Mesenchymal stem cell (in vitro differentiated cells and primary cell): ENCODE measurements at regions not wholly inside any gene's neighbourhood (a gene's known extent, or its start where the extent isn't known, plus 50 kb on each side); places are given as distances from the start of the nearest gene placed in this dataset.

Source experiments
- DNase-seq: peaks from one replicate; pipeline ENCODE4 v3.0.0-alpha.2; 2013
- H2AFZ ChIP-seq: one replicate; pipeline ENCODE4 v1.6.1; 2013; ENCODE audit warnings: low read depth, mild to moderate bottlenecking, control low read depth, inconsistent platforms, low read length, moderate library complexity
- H2AK5ac ChIP-seq: 2 replicates; pipeline ENCODE4 v1.6.1; 2013; ENCODE audit warnings: low read length, moderate library complexity, mild to moderate bottlenecking, inconsistent platforms; ENCODE audit not compliant: severe bottlenecking
- H2BK120ac ChIP-seq: one replicate; pipeline ENCODE4 v1.6.1; 2013; ENCODE audit warnings: low read depth, mild to moderate bottlenecking, inconsistent platforms, low read length, moderate library complexity
- H2BK12ac ChIP-seq, 2 experiments: one replicate each; pipeline ENCODE4 v1.6.1; 2013; ENCODE audit warnings: inconsistent platforms in 2 of 2, low read length in 2 of 2, mild to moderate bottlenecking in 2 of 2, moderate library complexity in 2 of 2, control low read depth in 1 of 2
- H2BK15ac ChIP-seq: one replicate; pipeline ENCODE4 v1.6.1; 2013; ENCODE audit warnings: mild to moderate bottlenecking, low read depth, inconsistent platforms; ENCODE audit not compliant: poor library complexity, severe bottlenecking
- H2BK5ac ChIP-seq: 2 replicates; pipeline ENCODE4 v1.6.1; 2013; ENCODE audit warnings: low read depth, mild to moderate bottlenecking, low read length, control low read depth, inconsistent platforms; ENCODE audit not compliant: poor library complexity, severe bottlenecking
- H3K14ac ChIP-seq, 2 experiments: one replicate each; pipeline ENCODE4 v1.6.1; 2013; ENCODE audit warnings: inconsistent platforms in 2 of 2, low read length in 2 of 2, control low read depth in 1 of 2, mild to moderate bottlenecking in 1 of 2, moderate library complexity in 1 of 2
- H3K18ac ChIP-seq, 2 experiments: one replicate each; pipeline ENCODE4 v1.6.1; 2013; ENCODE audit warnings: inconsistent platforms in 2 of 2, low read length in 2 of 2, control low read depth in 1 of 2, low read depth in 1 of 2, mild to moderate bottlenecking in 1 of 2
- H3K23ac ChIP-seq, 2 experiments: one replicate each; pipeline ENCODE4 v1.6.1; 2013; ENCODE audit warnings: inconsistent platforms in 2 of 2, low read length in 2 of 2, mild to moderate bottlenecking in 2 of 2, moderate library complexity in 2 of 2, control low read depth in 1 of 2
- H3K27ac ChIP-seq: 2 replicates; pipeline ENCODE4 v1.5.1; 2013; ENCODE audit warnings: mild to moderate bottlenecking, moderate library complexity, low read length, control low read depth, inconsistent platforms; ENCODE audit not compliant: poor library complexity, severe bottlenecking
- H3K27me3 ChIP-seq, 2 experiments: 2 replicates each; pipeline versions ENCODE4 v1.6.1 to v1.7.0; 2013; ENCODE audit warnings: low read length in 2 of 2, mild to moderate bottlenecking in 2 of 2, moderate library complexity in 2 of 2, control low read depth in 1 of 2, inconsistent platforms in 1 of 2; ENCODE audit not compliant: control insufficient read depth in 1 of 2, insufficient read depth in 1 of 2
- H3K36me3 ChIP-seq, 2 experiments: 2 replicates each; pipeline versions ENCODE4 v1.6.1 to v1.7.0; 2013; ENCODE audit warnings: low read length in 2 of 2, control low read depth in 1 of 2, inconsistent platforms in 1 of 2, low read depth in 1 of 2, mild to moderate bottlenecking in 1 of 2; ENCODE audit not compliant: insufficient read depth in 2 of 2, control insufficient read depth in 1 of 2
- H3K4ac ChIP-seq, 2 experiments: one replicate each; pipeline ENCODE4 v1.6.1; 2013; ENCODE audit warnings: inconsistent platforms in 2 of 2, low read length in 2 of 2, mild to moderate bottlenecking in 2 of 2, moderate library complexity in 2 of 2, control low read depth in 1 of 2, low read depth in 1 of 2
- H3K4me1 ChIP-seq: 2 replicates; pipeline ENCODE4 v1.6.1; 2013; ENCODE audit warnings: low read depth, low read length, control low read depth; ENCODE audit not compliant: control insufficient read depth, insufficient read depth
- H3K4me2 ChIP-seq: 2 replicates; pipeline ENCODE4 v1.6.1; 2013; ENCODE audit warnings: low read length, mild to moderate bottlenecking, inconsistent platforms; ENCODE audit not compliant: poor library complexity, severe bottlenecking
- H3K4me3 ChIP-seq, 2 experiments: 2 replicates each; pipeline versions ENCODE4 v1.5.1 to v1.7.0; 2013; ENCODE audit warnings: low read length in 2 of 2, mild to moderate bottlenecking in 2 of 2, control low read depth in 1 of 2, low read depth in 1 of 2; ENCODE audit not compliant: insufficient read depth in 1 of 2
- H3K79me1 ChIP-seq: replicated peaks from 2 replicates; pipeline ENCODE4 v1.6.1; 2013; ENCODE audit warnings: mild to moderate bottlenecking, control low read depth, low read length, inconsistent platforms; ENCODE audit not compliant: poor library complexity, severe bottlenecking
- H3K9ac ChIP-seq: 2 replicates; pipeline ENCODE4 v1.7.0; 2013; ENCODE audit warnings: mild to moderate bottlenecking, low read length, moderate library complexity
- H3K9me3 ChIP-seq: 2 replicates; pipeline ENCODE4 v1.7.0; 2013; ENCODE audit warnings: mild to moderate bottlenecking, low read length; ENCODE audit not compliant: control insufficient read depth
- H4K8ac ChIP-seq: one replicate; pipeline ENCODE4 v1.6.1; 2013; ENCODE audit warnings: inconsistent platforms, mild to moderate bottlenecking, low read length, moderate library complexity
- H4K91ac ChIP-seq: one replicate; pipeline ENCODE4 v1.6.1; 2013; ENCODE audit warnings: mild to moderate bottlenecking, low read length, inconsistent platforms
- WGBS: methylation state at CpG from one replicate; pipeline ENCODE4 v1.1.7; 2013; ENCODE audit warnings: mixed read lengths; 5-methylcytosine and 5-hydroxymethylcytosine counted together

GRCh38 chr10:36441557-36441956 is 683.8 kb upstream of the ANKRD30A start:
- Histone ChIP-seq H3K18ac (no peak overlapping the region), H3K27me3 (no peaks in the 10 kb centered on the region), H2AFZ (no peak overlapping the region), H2BK120ac (no peak overlapping the region), H3K14ac (no peak overlapping the region), H4K8ac (no peak overlapping the region), H3K79me1 (no peaks in the 10 kb centered on the region), H3K27ac (peak overlapping the region; percentile 36), H3K4me1 (peaks cover 2% of the 10 kb centered on the region), H2AK5ac (no peak overlapping the region), H2BK5ac (no peak overlapping the region), H3K4ac (no peak overlapping the region), H2BK12ac (peak overlapping the region in 1 of 2 experiments; percentile 83), H4K91ac (no peak overlapping the region), H3K23ac (no peak overlapping the region), H3K4me2 (no peak overlapping the region), H3K4me3 (no peak overlapping the region), H3K9ac (no peak overlapping the region), H3K9me3 (no peaks in the 10 kb centered on the region), H2BK15ac (no peak overlapping the region), H3K36me3 (no peaks in the 10 kb centered on the region)
- peak; percentile 52 for DNase-seq
- WGBS = 32% methylated on average over 5 of the region's 7 CpGs

GRCh38 chr10:36440539-36440938 is 684.9 kb upstream of the ANKRD30A start:
- Histone ChIP-seq H3K4ac (peak overlapping the region in 1 of 2 experiments; percentile 30), H3K27me3 (no peaks in the 10 kb centered on the region), H3K36me3 (no peaks in the 10 kb centered on the region), H3K9me3 (no peaks in the 10 kb centered on the region), H3K23ac (no peak overlapping the region), H4K8ac (no peak overlapping the region), H2AFZ (no peak overlapping the region), H3K79me1 (no peaks in the 10 kb centered on the region), H2BK15ac (no peak overlapping the region), H3K18ac (no peak overlapping the region), H2AK5ac (peak overlapping the region; percentile 29), H3K4me2 (no peak overlapping the region), H2BK5ac (no peak overlapping the region), H4K91ac (no peak overlapping the region), H3K4me3 (no peak overlapping the region), H3K4me1 (peaks cover 2% of the 10 kb centered on the region), H2BK120ac (no peak overlapping the region), H2BK12ac (peak overlapping the region in 1 of 2 experiments; percentile 42), H3K9ac (no peak overlapping the region), H3K14ac (no peak overlapping the region), H3K27ac (no peak overlapping the region)
- 97% methylated on average over 1 of the region's 1 CpG for WGBS
- no peak for DNase-seq

GRCh38 chr10:36437367-36437766 is 688.0 kb upstream of the ANKRD30A start:
- Histone ChIP-seq H4K91ac (no peak overlapping the region), H2AFZ (no peak overlapping the region), H3K9me3 (no peaks in the 10 kb centered on the region), H3K4ac (no peak overlapping the region), H2BK120ac (no peak overlapping the region), H2AK5ac (no peak overlapping the region), H3K23ac (no peak overlapping the region), H3K4me1 (peaks cover 2% of the 10 kb centered on the region), H3K4me3 (no peak overlapping the region), H4K8ac (no peak overlapping the region), H2BK5ac (no peak overlapping the region), H3K18ac (peak overlapping the region in 1 of 2 experiments; percentile 28), H3K4me2 (no peak overlapping the region), H3K9ac (no peak overlapping the region), H3K27me3 (no peaks in the 10 kb centered on the region), H2BK15ac (no peak overlapping the region), H3K36me3 (no peaks in the 10 kb centered on the region), H2BK12ac (peak overlapping the region in 1 of 2 experiments; percentile 31), H3K79me1 (no peaks in the 10 kb centered on the region), H3K27ac (no peak overlapping the region), H3K14ac (no peak overlapping the region)
- DNase-seq = peak; percentile 13
- WGBS = 83% methylated on average over 2 of the region's 3 CpGs

GRCh38 chr10:36428507-36428906 is 696.9 kb upstream of the ANKRD30A start:
- no peak overlapping the region for H4K8ac ChIP-seq
- WGBS = 92% methylated on average over 2 of the region's 2 CpGs

More at GRCh38 chr10:36428507-36428906, 696.9 kb upstream of the ANKRD30A start:
- Histone ChIP-seq H3K4me2 (no peak overlapping the region), H2BK15ac (no peak overlapping the region), H3K4ac (no peak overlapping the region), H3K27ac (no peak overlapping the region), H3K4me3 (no peak overlapping the region), H3K9me3 (no peaks in the 10 kb centered on the region), H3K79me1 (no peaks in the 10 kb centered on the region), H2AK5ac (no peak overlapping the region), H2AFZ (no peak overlapping the region), H2BK120ac (no peak overlapping the region), H2BK5ac (no peak overlapping the region), H4K91ac (no peak overlapping the region), H3K9ac (no peak overlapping the region), H2BK12ac (no peak overlapping the region), H3K4me1 (no peaks in the 10 kb centered on the region), H3K27me3 (no peaks in the 10 kb centered on the region), H3K36me3 (no peaks in the 10 kb centered on the region), H3K18ac (no peak overlapping the region), H3K23ac (no peak overlapping the region), H3K14ac (no peak overlapping the region)
- DNase-seq = no peak
